ENCODE measurements at regions not wholly inside any gene's neighbourhood (a gene's known extent, or its start where the extent isn't known, plus 50 kb on each side); places are given as distances from the start of the nearest gene placed in this dataset.

GRCh38 chr2:15732341-15733077, 140.8 kb downstream of the DDX1 start:
- peak; percentile 64 for DNase-seq (ENCODE audit: low spot score)
- no peak for TF ChIP-seq CTCF (IDR thresholded peaks at IDR 0.05; ENCODE audit: borderline replicate concordance, control extremely low read depth, extremely low read depth, insufficient read depth, missing control alignments)
- in situ Hi-C loops (cut with MboI; ENCODE audit: low sequenced_read_pairs, unreplicated experiment) = no loop called here

DNA sequence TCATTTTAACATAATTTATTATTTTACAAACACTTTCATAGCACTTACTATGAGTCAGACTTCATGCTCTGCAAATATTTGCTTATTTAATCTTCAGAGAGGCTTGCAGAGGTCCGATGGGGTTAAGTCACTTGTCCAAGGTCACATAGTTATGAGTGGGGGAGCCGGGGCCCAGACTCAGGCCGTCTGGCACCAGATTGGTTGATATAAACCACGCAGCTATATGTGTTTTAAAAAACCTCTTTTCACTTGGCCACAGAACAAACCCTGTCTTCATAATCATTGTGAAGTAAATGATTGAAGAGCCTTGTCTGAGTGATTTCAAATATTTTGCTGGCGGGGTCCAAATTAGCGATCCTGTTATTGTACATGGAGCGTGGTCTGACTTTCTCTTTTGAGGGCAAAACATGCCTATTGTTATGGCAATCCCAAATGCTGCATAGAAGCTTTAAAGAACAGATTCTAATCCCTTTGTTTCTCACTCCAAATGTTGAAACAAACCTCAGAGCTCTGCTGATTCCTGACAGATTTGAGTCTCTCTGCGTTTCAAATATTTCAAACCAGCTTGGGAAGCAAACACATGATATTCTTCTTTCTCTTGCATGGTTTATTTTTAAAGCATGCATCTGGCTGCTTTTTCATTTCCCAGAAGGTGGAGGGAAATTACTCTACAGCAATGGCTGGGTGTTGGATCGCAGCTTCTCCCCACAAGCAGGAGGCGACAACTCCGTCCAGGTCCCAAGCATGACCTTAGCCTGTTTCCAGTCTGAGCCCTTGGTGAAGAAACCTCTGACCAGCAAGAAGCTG, 142.4 kb downstream of the DDX1 start:
- DNase-seq (ENCODE audit: low spot score) = no peak
- no peak for TF ChIP-seq CTCF (IDR thresholded peaks at IDR 0.05; ENCODE audit: borderline replicate concordance, control extremely low read depth, extremely low read depth, insufficient read depth, missing control alignments)
- in situ Hi-C loops (cut with MboI; ENCODE audit: low sequenced_read_pairs, unreplicated experiment) = no loop called here

DNA sequence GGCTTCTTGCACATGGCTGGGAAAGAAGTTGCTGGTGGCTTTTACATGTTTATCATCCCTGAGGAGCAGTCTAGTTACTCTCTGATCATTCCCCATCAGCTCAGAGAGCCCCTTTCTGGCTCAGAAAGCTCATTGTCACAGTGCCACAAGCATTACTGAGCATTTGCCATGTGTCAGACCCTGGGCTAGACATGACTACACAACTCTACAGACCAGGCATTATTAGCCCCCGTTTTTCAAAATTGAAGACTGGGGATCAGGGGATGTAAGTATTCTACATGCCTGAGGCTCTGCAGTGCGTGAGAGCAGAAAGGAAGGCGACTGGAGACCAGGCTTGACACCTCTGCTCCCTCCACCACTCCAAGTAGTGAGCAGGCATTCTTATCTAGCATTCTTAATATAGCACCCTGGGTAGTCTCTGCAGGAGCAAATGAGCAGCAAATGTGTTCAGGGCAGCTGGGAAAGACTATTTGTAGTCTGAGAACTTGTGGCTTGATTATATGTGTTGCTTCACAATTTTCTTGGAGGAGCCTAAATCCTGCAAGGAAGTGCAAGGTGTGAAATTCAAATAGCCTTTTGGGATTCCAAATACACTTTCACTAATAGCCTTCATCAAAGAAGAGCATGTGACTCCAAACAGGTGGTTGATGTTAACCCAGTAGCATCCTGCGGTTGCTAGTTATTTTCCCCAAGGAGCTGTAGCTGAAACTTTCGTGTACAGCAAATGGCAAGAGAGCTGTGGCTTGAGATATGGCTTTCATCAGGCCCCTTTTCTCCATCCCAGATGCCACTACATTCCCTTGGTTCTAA, 143.2 kb downstream of the DDX1 start:
- TF ChIP-seq CTCF (IDR thresholded peaks at IDR 0.05; ENCODE audit: borderline replicate concordance, control extremely low read depth, extremely low read depth, insufficient read depth, missing control alignments) = no peak
- no peak for DNase-seq (ENCODE audit: low spot score)
- in situ Hi-C loops (cut with MboI; ENCODE audit: low sequenced_read_pairs, unreplicated experiment) = no loop called here

GRCh38 chr2:15735484-15736326, 144.0 kb downstream of the DDX1 start:
- in situ Hi-C loops (cut with MboI; ENCODE audit: low sequenced_read_pairs, unreplicated experiment) = no loop called here
- TF ChIP-seq CTCF (IDR thresholded peaks at IDR 0.05; ENCODE audit: borderline replicate concordance, control extremely low read depth, extremely low read depth, insufficient read depth, missing control alignments) = no peak
- DNase-seq (ENCODE audit: low spot score) = no peak

DNA sequence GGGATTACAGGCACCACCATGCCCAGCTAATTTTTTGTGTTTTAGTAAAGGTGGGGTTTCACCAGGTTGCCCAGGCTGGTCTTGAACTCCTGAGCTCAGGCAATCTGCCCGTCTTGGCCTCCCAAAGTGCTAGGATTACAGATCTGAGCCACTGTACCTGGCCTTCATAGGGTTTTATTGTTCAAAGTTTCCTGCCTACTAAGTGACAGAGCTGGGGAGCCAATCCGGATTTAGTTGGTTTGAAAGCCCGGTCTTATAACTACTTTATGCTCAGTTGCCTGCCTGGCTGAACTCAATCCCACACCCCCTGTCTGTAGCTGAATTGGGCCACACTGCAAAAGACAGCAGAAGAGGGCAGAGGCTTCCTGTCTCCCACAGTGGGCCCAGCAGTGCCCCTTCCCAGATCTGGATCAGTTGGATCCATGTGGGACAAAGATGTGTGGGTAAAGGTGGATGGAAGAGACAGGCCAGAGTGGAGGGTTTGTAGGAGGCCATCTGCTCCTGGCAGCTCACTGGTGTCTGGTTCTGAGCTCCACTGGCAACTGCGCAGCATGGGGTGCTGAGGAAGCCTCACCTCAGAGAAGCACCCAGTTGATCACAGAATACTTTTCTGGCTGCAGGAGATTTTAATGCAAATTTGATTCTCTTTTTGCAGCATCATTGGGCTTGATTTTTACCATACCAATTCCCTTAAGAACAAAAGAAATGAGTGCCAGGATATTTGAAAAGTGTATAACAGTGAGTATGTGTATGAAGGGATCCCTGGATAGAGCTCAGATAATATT, 144.9 kb downstream of the DDX1 start:
- DNase-seq (ENCODE audit: low spot score) = no peak
- no peak for TF ChIP-seq CTCF (IDR thresholded peaks at IDR 0.05; ENCODE audit: borderline replicate concordance, control extremely low read depth, extremely low read depth, insufficient read depth, missing control alignments)
- in situ Hi-C loops (cut with MboI; ENCODE audit: low sequenced_read_pairs, unreplicated experiment) = no loop called here
